HepG2 (cell line): ENCODE measurements at regions not wholly inside any gene's neighbourhood (a gene's known extent, or its start where the extent isn't known, plus 50 kb on each side); places are given as distances from the start of the nearest gene placed in this dataset.

Experiments used
- ATAC-seq: fragments of 200-7000 bp; cut with Tn5 transposase; 3 replicates; pipeline ENCODE4 v1.9.1; 2020; ENCODE audit warnings: mild to moderate bottlenecking, moderate library complexity
- BruUV-seq: library from RNA; stranded (reverse); fragments of 400-500 nt; replicated peaks from 2 replicates; lab custom pipeline; 2021; lab: Mats Ljungman, UMichigan
- CTCF ChIA-PET: fragments of 300-600 bp; formaldehyde crosslinking; extraction: SDS; loops from one replicate; lab custom pipeline; 2021; ENCODE audit warnings: low total read pairs, inconsistent platforms, low intra/inter-chr PET ratio; lab: Yijun Ruan, JAX
- POLR2A ChIA-PET: fragments of 350-600 bp; sonication (Branson Sonifier 250); formaldehyde crosslinking; loops from one replicate; lab custom pipeline; 2020; ENCODE audit warnings: antibody characterized with exemption, inconsistent platforms; lab: Yijun Ruan, JAX
- DNase-seq: peaks from one replicate; pipeline ENCODE4 v3.0.0-alpha.2; 2015; ENCODE audit warnings: low spot score
- FAIRE-seq: peaks from 3 replicates; lab custom pipeline; 2011; peaks lifted over from hg19 to GRCh38; lab: Jason Lieb, UNC
- H2AFZ ChIP-seq: one replicate; pipeline ENCODE4 v1.6.1; 2011; ENCODE audit warnings: low read length, inconsistent platforms
- H3K27ac ChIP-seq: fragments of 300-600 bp; 3 replicates; pipeline ENCODE4 v1.8.0; 2011; ENCODE audit warnings: mixed run types, mild to moderate bottlenecking, mixed read lengths, low read length, inconsistent platforms; ENCODE audit not compliant: insufficient read depth; ENCODE audit errors: extremely low read length
- H3K27me3 ChIP-seq, 2 experiments: fragments of 200-600 bp in 1 of 2; 2 replicates in 1 of 2; 3 replicates in 1 of 2; pipeline versions ENCODE4 v1.6.0 to v1.8.0; 2011; ENCODE audit warnings: low read length in 2 of 2, mild to moderate bottlenecking in 2 of 2, moderate library complexity in 2 of 2, inconsistent platforms in 1 of 2; ENCODE audit not compliant: insufficient read depth in 2 of 2, control insufficient read depth in 1 of 2
- H3K36me3 ChIP-seq, 2 experiments: fragments of 200-600 bp in 1 of 2; replicated peaks in 1 of 2; 2 replicates in 1 of 2; 3 replicates in 1 of 2; pipeline versions ENCODE4 v1.5.1 to v1.8.0; 2011; ENCODE audit warnings: low read length in 2 of 2, inconsistent platforms in 1 of 2; ENCODE audit not compliant: insufficient read depth in 2 of 2, control insufficient read depth in 1 of 2
- H3K4me1 ChIP-seq: 2 replicates; pipeline ENCODE4 v1.5.1; 2012; ENCODE audit warnings: low read length, inconsistent platforms; ENCODE audit not compliant: insufficient read depth
- H3K4me2 ChIP-seq: 2 replicates; pipeline ENCODE4 v1.6.0; 2011; ENCODE audit warnings: low read depth, low read length, inconsistent platforms
- H3K4me3 ChIP-seq, 3 experiments: fragments of 200-600 bp in 1 of 3; sonication (generic), shearing (Covaris generic) in 1 of 3; replicated peaks in 1 of 3; 2 replicates each; pipeline ENCODE4 v1.5.1; 2011 to 2016; ENCODE audit warnings: low read length in 3 of 3, inconsistent platforms in 2 of 3, low read depth in 2 of 3, mild to moderate bottlenecking in 2 of 3, control low read depth in 1 of 3, mixed read lengths in 1 of 3; ENCODE audit not compliant: insufficient read depth in 1 of 3
- H3K79me2 ChIP-seq: one replicate; pipeline ENCODE4 v1.6.1; 2011; ENCODE audit warnings: low read length, inconsistent platforms; ENCODE audit not compliant: insufficient read depth
- H3K9ac ChIP-seq: 2 replicates; pipeline ENCODE4 v1.6.0; 2011; ENCODE audit warnings: mild to moderate bottlenecking, low read depth, low read length, inconsistent platforms; ENCODE audit not compliant: insufficient read depth
- H3K9me3 ChIP-seq: 2 replicates; pipeline ENCODE4 v1.5.1; 2012; ENCODE audit warnings: mild to moderate bottlenecking, low read length
- H4K20me1 ChIP-seq: 2 replicates; pipeline ENCODE4 v1.6.0; 2011; ENCODE audit warnings: inconsistent platforms, mild to moderate bottlenecking, low read length, moderate library complexity; ENCODE audit not compliant: insufficient read depth
- AHR ChIP-seq: IDR thresholded peaks from 2 replicates; pipeline ENCODE4 v1.6.1; 2018; ENCODE audit warnings: missing genetic modification reagents, missing compliant biosample characterization
- CCDC6 ChIP-seq: sonication (generic); formaldehyde crosslinking; IDR thresholded peaks from 2 replicates; pipeline ENCODE4 v1.8.1; 2022; ENCODE audit warnings: mild to moderate bottlenecking, missing genetic modification reagents, moderate library complexity
- DMAP1 ChIP-seq: IDR thresholded peaks from 2 replicates; pipeline ENCODE4 v1.6.1; 2016
- FOXA3 ChIP-seq: IDR thresholded peaks from 2 replicates; pipeline ENCODE4 v1.6.1; 2016; ENCODE audit warnings: missing genetic modification reagents, missing compliant biosample characterization
- FOXO4 ChIP-seq: sonication (generic); formaldehyde crosslinking; conservative IDR thresholded peaks from 2 replicates; pipeline ENCODE4 v1.8.1; 2023; ENCODE audit warnings: missing genetic modification reagents
- HNF4G ChIP-seq, 2 experiments: sonication (generic) in 1 of 2; formaldehyde crosslinking in 1 of 2; IDR thresholded peaks; 2 replicates each; pipeline versions ENCODE4 v1.4.0 to v1.6.1; 2011 to 2020; ENCODE audit warnings: borderline replicate concordance in 2 of 2, low read depth in 2 of 2, mild to moderate bottlenecking in 2 of 2, low read length in 1 of 2, missing genetic modification reagents in 1 of 2, moderate library complexity in 1 of 2
- KMT2A ChIP-seq: sonication (generic); formaldehyde crosslinking; IDR thresholded peaks from 2 replicates; pipeline ENCODE4 v1.4.0; 2020; ENCODE audit warnings: missing genetic modification reagents
- MAF1 ChIP-seq: sonication (generic); formaldehyde crosslinking; IDR thresholded peaks from 2 replicates; pipeline ENCODE4 v1.5.0; 2020; ENCODE audit warnings: missing genetic modification reagents, borderline replicate concordance
- MED13 ChIP-seq: sonication (generic); formaldehyde crosslinking; IDR thresholded peaks from 2 replicates; pipeline ENCODE4 v1.5.0; 2020; ENCODE audit warnings: missing genetic modification reagents
- MXD4 ChIP-seq: IDR thresholded peaks from 2 replicates; pipeline ENCODE4 v1.6.1; 2016; ENCODE audit warnings: mild to moderate bottlenecking, missing biosample characterization, missing genetic modification reagents
- SOX13 ChIP-seq, 3 experiments: fragments of 450-650 bp in 1 of 3; sonication (generic) in 1 of 3; formaldehyde crosslinking in 1 of 3; IDR thresholded peaks in 2 of 3; conservative IDR thresholded peaks in 1 of 3; 2 replicates each; pipeline versions ENCODE4 v1.5.0 to v1.6.1; 2016 to 2020; ENCODE audit warnings: antibody characterized with exemption in 1 of 3, mild to moderate bottlenecking in 1 of 3, missing compliant biosample characterization in 1 of 3, missing genetic modification reagents in 1 of 3, moderate library complexity in 1 of 3
- SYNCRIP ChIP-seq: fragments of 200-400 bp; formaldehyde crosslinking; IDR thresholded peaks from 2 replicates; pipeline ENCODE4 v1.6.1; 2018; ENCODE audit warnings: mild to moderate bottlenecking, low read depth, low read length; ENCODE audit not compliant: insufficient read depth
- TEF ChIP-seq: sonication (generic); formaldehyde crosslinking; IDR thresholded peaks from 2 replicates; pipeline ENCODE4 v1.5.0; 2020; ENCODE audit warnings: missing genetic modification reagents
- ZBTB7B ChIP-seq: sonication (generic); formaldehyde crosslinking; IDR thresholded peaks from 2 replicates; pipeline ENCODE4 v1.4.0; 2020; ENCODE audit warnings: missing genetic modification reagents
- ZNF337 ChIP-seq: sonication (generic); formaldehyde crosslinking; IDR thresholded peaks from 2 replicates; pipeline ENCODE4 v1.5.1; 2020; ENCODE audit warnings: missing genetic modification reagents, low read depth, mild to moderate bottlenecking, borderline replicate concordance
- WGBS: methylation state at CpG from one replicate; pipeline ENCODE4 v1.1.6; 2017; ENCODE audit warnings: low lambda C conversion rate; 5-methylcytosine and 5-hydroxymethylcytosine counted together
- in situ Hi-C: cut with HindIII; loops from 2 replicates; pipeline ENCODE4 v1.10.0; 2017; ENCODE audit warnings: low pct_unique_long_range_greater_than_20kb; ENCODE audit not compliant: extremely low pct_ligation_motif_present
- intact Hi-C: fragments of 100-400 bp; cut with micrococcal nuclease; formaldehyde crosslinking; loops from one replicate; pipeline ENCODE4 v1.10.0; 2022; ENCODE audit not compliant: unreplicated experiment
- TF ChIP-seq, protein P1 (sequence below): sonication (generic); formaldehyde crosslinking; IDR thresholded peaks from 2 replicates; pipeline ENCODE4 v1.4.0; 2020; ENCODE audit warnings: missing genetic modification reagents, mild to moderate bottlenecking, borderline replicate concordance
- TF ChIP-seq, protein P2 (sequence below): sonication (generic); formaldehyde crosslinking; conservative IDR thresholded peaks from 2 replicates; pipeline ENCODE4 v1.8.0; 2022; ENCODE audit warnings: missing genetic modification reagents

GRCh38 chr17:13403982-13404946, 197.5 kb downstream of the HS3ST3A1 start:
- BruUV-seq: TSS peak; percentile 90
- intact Hi-C loops (loop anchor here (10.0 kb wide), 1 partner anchor 61 kb away; no protein-coding TSS in a partner anchor), in situ Hi-C loops (no loop called here)
- Histone ChIP-seq H3K9ac (peak overlapping the region; percentile 67), H3K4me2 (peak overlapping the region; percentile 82), H3K79me2 (no peaks in the 10 kb centered on the region), H3K27ac (peak overlapping the region; percentile 79), H3K4me1 (peaks cover 78% of the 10 kb centered on the region), H3K36me3 (no peaks in the 10 kb centered on the region), H3K4me3 (peak overlapping the region; percentile 36 to 56 (median 47); a peak in 5 of 6 replicates), H2AFZ (no peak overlapping the region), H3K27me3 (no peaks in the 10 kb centered on the region), H3K9me3 (no peaks in the 10 kb centered on the region), H4K20me1 (no peaks in the 10 kb centered on the region)
- 29% methylated on average over 4 of the region's 4 CpGs for WGBS
- ChIA-PET CTCF (no interaction called here), POLR2A (interaction anchor here (0.6 to 2.5 kb wide), 7 partner anchors 9 to 874 kb away, joined by 3 to 11 read pairs (median 5); no protein-coding TSS in a partner anchor)
- DNase-seq: peak; percentile 84
- peak; percentile 99 for ATAC-seq
- peak; percentile 93 for FAIRE-seq
- TF ChIP-seq MXD4 (CRISPR knock-in tag) (no peak), CCDC6 (CRISPR knock-in tag) (no peak), FOXA3 (CRISPR knock-in tag) (peak; percentile 38), ZBTB7B (CRISPR knock-in tag) (0 out of 2 replicates have a peak, but pooled peaks have one; percentile 32), AHR (CRISPR knock-in tag) (no peak), SYNCRIP (no peak), MAF1 (CRISPR knock-in tag) (no peak), FOXO4 (CRISPR knock-in tag) (no peak), SOX13 (IDR thresholded peaks at IDR 0.05) (peak; percentile 47; the same call in 1 of the 2 replicates), SOX13 (CRISPR knock-in tag; conservative IDR thresholded peaks at IDR 0.05 in 1 of 2, IDR thresholded peaks at IDR 0.05 in 1 of 2) (peak in 1 of 2 experiments; percentile 90; a peak in 2 of 4 replicates), KMT2A (0 out of 2 replicates have a peak, but pooled peaks have one; percentile 20), HNF4G (IDR thresholded peaks at IDR 0.05; ENCODE audit: borderline replicate concordance, low read depth, low read length) (peak; percentile 47; the same call in 1 of the 2 replicates), HNF4G (CRISPR knock-in tag; IDR thresholded peaks at IDR 0.05; ENCODE audit: borderline replicate concordance, low read depth) (no peak; the same call in 1 of the 2 replicates), TEF (0 out of 2 replicates have a peak, but pooled peaks have one; percentile 14), ZNF337 (CRISPR knock-in tag) (no peak), DMAP1 (CRISPR knock-in tag) (no peak), MED13 (CRISPR knock-in tag) (peak; percentile 74; the same call in 1 of the 2 replicates)
- TF ChIP-seq, protein P1, sequence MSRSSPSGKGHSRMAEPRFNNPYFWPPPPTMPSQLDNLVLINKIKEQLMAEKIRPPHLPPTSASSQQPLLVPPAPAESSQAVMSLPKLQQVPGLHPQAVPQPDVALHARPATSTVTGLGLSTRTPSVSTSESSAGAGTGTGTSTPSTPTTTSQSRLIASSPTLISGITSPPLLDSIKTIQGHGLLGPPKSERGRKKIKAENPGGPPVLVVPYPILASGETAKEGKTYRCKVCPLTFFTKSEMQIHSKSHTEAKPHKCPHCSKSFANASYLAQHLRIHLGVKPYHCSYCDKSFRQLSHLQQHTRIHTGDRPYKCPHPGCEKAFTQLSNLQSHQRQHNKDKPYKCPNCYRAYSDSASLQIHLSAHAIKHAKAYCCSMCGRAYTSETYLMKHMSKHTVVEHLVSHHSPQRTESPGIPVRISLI (CRISPR knock-in tag): peak; percentile 34; the same call in 1 of the 2 replicates
- TF ChIP-seq, protein P2, sequence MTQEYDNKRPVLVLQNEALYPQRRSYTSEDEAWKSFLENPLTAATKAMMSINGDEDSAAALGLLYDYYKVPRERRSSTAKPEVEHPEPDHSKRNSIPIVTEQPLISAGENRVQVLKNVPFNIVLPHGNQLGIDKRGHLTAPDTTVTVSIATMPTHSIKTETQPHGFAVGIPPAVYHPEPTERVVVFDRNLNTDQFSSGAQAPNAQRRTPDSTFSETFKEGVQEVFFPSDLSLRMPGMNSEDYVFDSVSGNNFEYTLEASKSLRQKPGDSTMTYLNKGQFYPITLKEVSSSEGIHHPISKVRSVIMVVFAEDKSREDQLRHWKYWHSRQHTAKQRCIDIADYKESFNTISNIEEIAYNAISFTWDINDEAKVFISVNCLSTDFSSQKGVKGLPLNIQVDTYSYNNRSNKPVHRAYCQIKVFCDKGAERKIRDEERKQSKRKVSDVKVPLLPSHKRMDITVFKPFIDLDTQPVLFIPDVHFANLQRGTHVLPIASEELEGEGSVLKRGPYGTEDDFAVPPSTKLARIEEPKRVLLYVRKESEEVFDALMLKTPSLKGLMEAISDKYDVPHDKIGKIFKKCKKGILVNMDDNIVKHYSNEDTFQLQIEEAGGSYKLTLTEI (CRISPR knock-in tag): no peak
